Mesodermal cell (in vitro differentiated cells): ENCODE measurements at regions not wholly inside any gene's neighbourhood (a gene's known extent, or its start where the extent isn't known, plus 50 kb on each side); places are given as distances from the start of the nearest gene placed in this dataset.

Experiments
- H3K27ac ChIP-seq: 2 replicates; pipeline ENCODE4 v1.7.0; 2013; ENCODE audit warnings: mild to moderate bottlenecking, low read depth, low read length, moderate library complexity; ENCODE audit not compliant: severe bottlenecking
- H3K36me3 ChIP-seq: 2 replicates; pipeline ENCODE4 v1.7.1; 2013; ENCODE audit warnings: mild to moderate bottlenecking, low read length, moderate library complexity; ENCODE audit not compliant: control insufficient read depth, insufficient read depth
- H3K4me1 ChIP-seq: one replicate; pipeline ENCODE4 v1.7.1; 2013; ENCODE audit warnings: mild to moderate bottlenecking, low read length; ENCODE audit not compliant: insufficient read depth, control insufficient read depth, poor library complexity, severe bottlenecking
- H3K4me3 ChIP-seq: 2 replicates; pipeline ENCODE4 v1.7.0; 2013; ENCODE audit warnings: low read length, control low read depth, mild to moderate bottlenecking; ENCODE audit not compliant: insufficient read depth, poor library complexity, severe bottlenecking; ENCODE audit errors: extremely low read depth
- H3K9me3 ChIP-seq: 2 replicates; pipeline ENCODE4 v1.7.1; 2013; ENCODE audit warnings: mild to moderate bottlenecking, low read length, moderate library complexity; ENCODE audit not compliant: control insufficient read depth
- WGBS, 2 experiments: methylation state at CpG; one replicate each; pipeline ENCODE4 v1.1.5; 2013; ENCODE audit warnings: missing lambda C conversion rate in 2 of 2; ENCODE audit not compliant: insufficient coverage in 2 of 2; 5-methylcytosine and 5-hydroxymethylcytosine counted together

DNA sequence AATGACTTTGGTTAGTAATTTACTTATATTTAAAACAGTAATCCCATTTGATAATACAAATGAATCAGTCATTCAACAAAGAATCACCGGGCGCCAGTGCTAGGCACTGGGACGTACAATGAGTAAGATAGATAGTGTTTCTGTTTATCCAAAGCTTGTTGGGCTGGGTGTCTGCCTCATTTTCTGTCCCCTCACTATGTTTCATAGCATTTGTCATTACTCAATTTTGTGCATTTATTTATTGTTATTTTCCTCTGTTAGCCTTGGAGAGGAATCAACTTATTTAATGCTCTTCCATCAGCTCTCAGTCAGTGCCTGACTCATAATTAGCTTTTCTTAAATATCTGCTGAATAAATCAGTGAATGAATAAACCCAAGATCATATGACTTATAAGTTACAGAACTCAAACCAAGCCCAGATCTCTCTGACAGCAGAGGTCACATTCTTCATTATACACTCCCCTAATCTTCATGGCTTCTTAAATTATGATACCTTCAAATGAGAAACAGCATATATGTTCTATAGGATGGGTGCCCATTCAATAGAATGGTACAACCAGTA, 86.2 kb downstream of the TSPAN8 start:
- H3K9me3 ChIP-seq: no peaks in the 10 kb centered on the region
- no peak overlapping the region for H3K27ac ChIP-seq
- no CpG with 5 or more reads among the region's 3 CpGs for WGBS, 2 experiments
- no peaks in the 10 kb centered on the region for H3K36me3 ChIP-seq
- H3K4me1 ChIP-seq: no peaks in the 10 kb centered on the region
- no peak overlapping the region for H3K4me3 ChIP-seq

GRCh38 chr12:71070416-71071128, 87.2 kb downstream of the TSPAN8 start:
- no peaks in the 10 kb centered on the region for H3K36me3 ChIP-seq
- H3K9me3 ChIP-seq: no peaks in the 10 kb centered on the region
- WGBS, 2 experiments: 100% methylated on average over 1 of the region's 3 CpGs; no CpG with 5 or more reads in 1 of the 2 experiments
- H3K27ac ChIP-seq: no peak overlapping the region
- no peak overlapping the region for H3K4me3 ChIP-seq
- H3K4me1 ChIP-seq: no peaks in the 10 kb centered on the region

GRCh38 chr12:71069311-71069710, 88.5 kb downstream of the TSPAN8 start:
- Histone ChIP-seq H3K4me1 (no peaks in the 10 kb centered on the region), H3K9me3 (no peaks in the 10 kb centered on the region), H3K27ac (no peak overlapping the region), H3K4me3 (no peak overlapping the region), H3K36me3 (no peaks in the 10 kb centered on the region)
- whole genome bisulfite sequencing, 2 experiments: no CpG with 5 or more reads among the region's 2 CpGs

GRCh38 chr12:71063087-71063486, 94.7 kb downstream of the TSPAN8 start:
- Histone ChIP-seq H3K4me3 (no peak overlapping the region), H3K36me3 (no peaks in the 10 kb centered on the region), H3K9me3 (no peaks in the 10 kb centered on the region), H3K27ac (no peak overlapping the region), H3K4me1 (no peaks in the 10 kb centered on the region)
- 88 to 97% methylated on average over 2 to 3 of the region's 7 CpGs for WGBS, 2 experiments

DNA sequence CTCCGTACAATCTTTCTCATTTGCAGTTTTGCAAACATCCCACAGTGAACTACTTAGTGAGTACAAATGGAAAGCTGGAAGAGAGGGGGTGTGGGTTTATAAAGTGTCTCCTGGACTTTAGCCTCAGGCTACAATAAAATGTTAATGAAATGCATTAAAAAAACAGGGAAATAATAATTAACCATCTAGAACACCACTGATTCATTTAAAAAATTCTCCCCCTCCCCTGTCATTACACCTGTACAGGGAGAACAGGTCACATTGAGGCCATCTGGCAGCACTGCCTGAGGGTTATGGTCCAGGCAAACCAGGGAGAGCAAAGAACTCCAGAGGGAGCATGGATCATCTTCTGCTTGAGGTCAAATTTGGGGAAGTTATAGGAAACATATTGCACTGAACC, 96.3 kb downstream of the TSPAN8 start:
- H3K27ac ChIP-seq: no peak overlapping the region
- no CpG with 5 or more reads among the region's 1 CpG for WGBS, 2 experiments
- H3K9me3 ChIP-seq: no peaks in the 10 kb centered on the region
- no peaks in the 10 kb centered on the region for H3K4me1 ChIP-seq
- no peak overlapping the region for H3K4me3 ChIP-seq
- no peaks in the 10 kb centered on the region for H3K36me3 ChIP-seq

- no peaks in the 10 kb centered on the region for H3K9me3 ChIP-seq
- no peaks in the 10 kb centered on the region for H3K36me3 ChIP-seq
- 85 to 95% methylated on average over 2 to 3 of the region's 4 CpGs for WGBS, 2 experiments
- H3K4me1 ChIP-seq: no peaks in the 10 kb centered on the region
- no peak overlapping the region for H3K27ac ChIP-seq
- no peak overlapping the region for H3K4me3 ChIP-seq
Measured at GRCh38 chr12:71060426-71060825, 97.4 kb downstream of the TSPAN8 start.

DNA sequence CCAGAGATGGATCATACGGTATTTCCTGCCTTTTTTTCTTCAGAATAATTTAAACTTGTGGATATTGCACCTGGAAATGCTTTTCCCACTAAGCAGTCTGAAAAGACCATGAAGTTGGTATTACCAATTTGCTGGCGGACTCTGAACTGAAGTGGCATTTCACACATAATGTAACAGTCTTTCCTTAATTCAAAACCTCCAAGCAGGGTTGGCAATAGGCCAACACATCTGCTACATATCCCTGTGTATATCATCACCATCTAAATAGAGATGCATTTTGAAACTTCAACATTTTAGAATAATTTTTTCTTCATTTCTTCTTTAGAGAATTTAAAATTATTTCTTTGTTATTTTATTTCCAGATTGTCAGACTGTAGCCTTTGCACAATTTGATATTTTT, 100.5 kb downstream of the TSPAN8 start:
- H3K4me3 ChIP-seq: no peak overlapping the region
- no peaks in the 10 kb centered on the region for H3K4me1 ChIP-seq
- 86% methylated on average over 2 of the region's 2 CpGs; no CpG with 5 or more reads in 1 of the 2 experiments for WGBS, 2 experiments
- no peaks in the 10 kb centered on the region for H3K9me3 ChIP-seq
- H3K27ac ChIP-seq: no peak overlapping the region
- H3K36me3 ChIP-seq: no peaks in the 10 kb centered on the region

DNA sequence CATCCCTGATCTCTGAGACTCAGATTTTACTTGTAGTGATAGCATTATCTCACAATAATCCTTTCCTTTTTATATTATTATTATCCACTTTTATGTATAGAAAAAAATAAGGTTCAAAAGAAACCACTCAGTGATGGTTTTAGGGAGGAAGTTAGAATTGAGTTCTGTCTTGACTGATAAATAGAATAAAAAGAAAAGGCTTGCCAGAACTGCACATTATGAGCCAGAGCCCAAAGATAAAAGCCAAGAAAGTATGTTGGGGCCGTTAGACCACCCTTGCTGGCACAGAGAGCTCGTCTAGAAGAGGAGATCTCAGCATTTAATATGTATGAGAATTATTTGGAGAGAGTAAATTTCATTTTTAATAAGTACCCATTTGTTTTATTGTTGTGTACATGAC, 103.2 kb downstream of the TSPAN8 start:
- Histone ChIP-seq H3K27ac (no peak overlapping the region), H3K36me3 (no peaks in the 10 kb centered on the region), H3K4me1 (no peaks in the 10 kb centered on the region), H3K4me3 (no peak overlapping the region), H3K9me3 (no peaks in the 10 kb centered on the region)
- WGBS, 2 experiments: 71% methylated on average over 2 of the region's 2 CpGs; no CpG with 5 or more reads in 1 of the 2 experiments

GRCh38 chr12:71046215-71046614, 111.6 kb downstream of the TSPAN8 start:
- Histone ChIP-seq H3K4me3 (no peak overlapping the region), H3K4me1 (no peaks in the 10 kb centered on the region), H3K36me3 (no peaks in the 10 kb centered on the region), H3K9me3 (no peaks in the 10 kb centered on the region), H3K27ac (no peak overlapping the region)

DNA sequence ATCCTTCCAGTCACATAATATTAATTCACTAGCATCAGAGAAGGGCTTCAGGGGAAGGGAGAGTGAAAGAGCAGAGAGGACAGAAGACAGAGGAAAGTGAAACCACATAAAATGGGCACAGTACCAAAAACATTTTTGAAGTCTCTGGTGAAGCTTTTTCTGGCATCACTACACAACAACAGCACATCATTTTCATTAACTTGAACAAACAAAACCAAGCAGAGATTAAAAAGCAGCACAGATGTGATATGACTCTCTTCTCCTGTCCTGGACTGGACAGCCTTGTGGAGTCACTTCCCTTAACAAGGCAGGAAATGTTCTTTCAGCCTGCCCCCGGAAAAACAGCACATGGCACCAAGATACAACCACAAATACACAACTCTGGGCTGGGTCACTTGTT, 112.0 kb downstream of the TSPAN8 start:
- no peaks in the 10 kb centered on the region for H3K36me3 ChIP-seq
- WGBS, 2 experiments: 82 to 94% methylated on average over 1 of the region's 1 CpG
- H3K9me3 ChIP-seq: no peaks in the 10 kb centered on the region
- H3K27ac ChIP-seq: no peak overlapping the region
- H3K4me3 ChIP-seq: no peak overlapping the region
- H3K4me1 ChIP-seq: no peaks in the 10 kb centered on the region

- Histone ChIP-seq H3K4me1 (no peaks in the 10 kb centered on the region), H3K4me3 (no peak overlapping the region), H3K36me3 (no peaks in the 10 kb centered on the region), H3K27ac (no peak overlapping the region), H3K9me3 (no peaks in the 10 kb centered on the region)
- 67 to 100% methylated on average over 1 of the region's 2 CpGs for WGBS, 2 experiments
Measured at GRCh38 chr12:71041476-71041875, 116.3 kb downstream of the TSPAN8 start.
